ENCODE measurements at regions not wholly inside any gene's neighbourhood (a gene's known extent, or its start where the extent isn't known, plus 50 kb on each side); places are given as distances from the start of the nearest gene placed in this dataset.
A peak's percentile ranks its signal among the peaks of the same experiment; 100 is the strongest.

GRCh38 chr22:48340191-48340590, 1487.5 kb downstream of the BRD1 start:
- no peak for DNase-seq

- no peak for DNase-seq
These were observed 1488.6 kb downstream of the BRD1 start for GRCh38 chr22:48338793-48339705.

- DNase-seq = no peak
These were observed 1489.5 kb downstream of the BRD1 start for GRCh38 chr22:48337957-48338792.

- no peak for DNase-seq
These were observed 1491.2 kb downstream of the BRD1 start for GRCh38 chr22:48336339-48337060.

- no peak for DNase-seq
These were observed 1492.1 kb downstream of the BRD1 start for GRCh38 chr22:48335442-48336139.

GRCh38 chr22:48334971-48335370, 1492.7 kb downstream of the BRD1 start:
- DNase-seq = no peak

- no peak for DNase-seq
These were observed 1493.6 kb downstream of the BRD1 start for GRCh38 chr22:48333816-48334735.

- no peak for DNase-seq
These were observed 1494.3 kb downstream of the BRD1 start for GRCh38 chr22:48333323-48333763.

- DNase-seq = no peak
These were observed 1495.0 kb downstream of the BRD1 start for GRCh38 chr22:48332438-48333322.

- no peak for DNase-seq
These were observed 1495.9 kb downstream of the BRD1 start for GRCh38 chr22:48331691-48332220.

- no peak for DNase-seq
These were observed 1496.4 kb downstream of the BRD1 start for GRCh38 chr22:48331266-48331665.

GRCh38 chr22:48327721-48328120, 1500.0 kb downstream of the BRD1 start:
- no peak for DNase-seq

- no peak for DNase-seq
These were observed 1503.9 kb downstream of the BRD1 start for GRCh38 chr22:48323746-48324145.

- DNase-seq = no peak
These were observed 1504.8 kb downstream of the BRD1 start for GRCh38 chr22:48322907-48323306.

GRCh38 chr22:48321986-48322545, 1505.6 kb downstream of the BRD1 start:
- DNase-seq = no peak

- DNase-seq = peak; percentile 48
These were observed 1506.8 kb downstream of the BRD1 start for GRCh38 chr22:48320683-48321451.

- no peak for DNase-seq
These were observed 1507.5 kb downstream of the BRD1 start for GRCh38 chr22:48320048-48320682.
